H1 (cell line): ENCODE measurements at regions not wholly inside any gene's neighbourhood (a gene's known extent, or its start where the extent isn't known, plus 50 kb on each side); places are given as distances from the start of the nearest gene placed in this dataset.

ENCODE experiments used
- CEBPB ChIP-seq: IDR thresholded peaks from 2 replicates; pipeline ENCODE4 v1.6.1; 2012; ENCODE audit warnings: low read depth, low read length
- CHD7 ChIP-seq: fragments of 300-600 bp; sonication (generic); IDR thresholded peaks from 2 replicates; pipeline ENCODE4 v1.7.1; 2012; ENCODE audit warnings: low read length, moderate library complexity, mild to moderate bottlenecking, inconsistent platforms; ENCODE audit not compliant: insufficient replicate concordance
- CTBP2 ChIP-seq: IDR thresholded peaks from 2 replicates; pipeline ENCODE4 v1.7.0; 2011; ENCODE audit warnings: borderline replicate concordance, mild to moderate bottlenecking, moderate library complexity, mixed read lengths, low read length; ENCODE audit not compliant: insufficient read depth, insufficient read length
- CTCF ChIP-seq, 3 experiments: IDR thresholded peaks; 1 replicate in 2 of 3; 2 replicates in 1 of 3; pipeline versions ENCODE4 v1.5.1 to v1.6.1; 2011; ENCODE audit warnings: low read length in 3 of 3, mild to moderate bottlenecking in 3 of 3, inconsistent platforms in 2 of 3, low read depth in 1 of 3, moderate library complexity in 1 of 3; ENCODE audit not compliant: insufficient read depth in 1 of 3; ENCODE audit errors: control extremely low read depth in 1 of 3
- RAD21 ChIP-seq, 2 experiments: IDR thresholded peaks in 1 of 2; conservative IDR thresholded peaks in 1 of 2; 2 replicates each; pipeline ENCODE4 v1.6.1; 2011; ENCODE audit warnings: low read depth in 2 of 2, low read length in 2 of 2, improper control_type of control experiment in 1 of 2, inconsistent platforms in 1 of 2, mild to moderate bottlenecking in 1 of 2, moderate library complexity in 1 of 2
- RXRA ChIP-seq: IDR thresholded peaks from 2 replicates; pipeline ENCODE4 v1.6.1; 2011; ENCODE audit warnings: low read depth, mild to moderate bottlenecking, low read length, moderate library complexity; ENCODE audit not compliant: insufficient read depth
- SIX5 ChIP-seq: IDR thresholded peaks from 2 replicates; pipeline ENCODE4 v1.6.1; 2011; ENCODE audit warnings: mild to moderate bottlenecking, low read depth, low read length
- SRF ChIP-seq: IDR thresholded peaks from 2 replicates; pipeline ENCODE4 v1.6.1; 2011; ENCODE audit warnings: mild to moderate bottlenecking, low read depth, low read length, moderate library complexity

DNA sequence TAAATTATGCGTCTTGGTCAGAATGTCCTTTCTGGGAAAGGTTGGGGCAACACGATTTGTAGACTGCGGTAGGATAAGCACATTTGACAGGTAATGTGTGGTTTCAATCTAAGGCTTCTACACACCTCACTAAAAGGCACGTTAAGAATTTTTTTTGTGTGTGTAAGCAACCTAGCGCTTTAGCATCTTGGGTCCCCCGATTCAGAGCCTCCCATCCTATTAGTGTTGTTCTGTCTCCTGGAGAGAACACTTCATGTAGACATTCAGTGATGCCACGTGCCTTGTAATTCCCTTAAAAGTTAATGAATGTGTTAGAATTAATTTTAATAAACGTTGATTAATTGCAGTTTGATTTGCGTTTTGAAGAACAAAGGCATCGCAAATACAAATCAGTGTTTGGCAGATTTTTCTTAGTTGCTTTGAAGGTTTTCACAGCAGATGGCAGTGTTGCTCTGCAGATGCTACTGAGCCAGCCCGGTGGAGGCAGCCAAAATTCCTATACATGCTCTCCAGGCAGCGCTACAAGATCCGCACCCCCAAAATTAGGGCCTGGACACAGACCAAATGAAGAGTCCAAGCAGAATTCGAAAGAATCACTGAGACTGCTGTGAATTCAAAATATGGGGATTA, 63.5 kb downstream of the OTOL1 start (continued):
- TF ChIP-seq CHD7 (peak; percentile 32), RAD21 (IDR thresholded peaks at IDR 0.05 in 1 of 2, conservative IDR thresholded peaks at IDR 0.05 in 1 of 2; ENCODE audit: low read depth in 2 of 2, low read length in 2 of 2) (peak; percentile 98 to 99), SIX5 (no peak), CEBPB (no peak), SRF (no peak), RXRA (no peak), CTCF (IDR thresholded peaks at IDR 0.05; ENCODE audit: control extremely low read depth in 1 of 3, insufficient read depth in 1 of 3, low read depth in 1 of 3, low read length in 3 of 3) (peak; percentile 36 to 92 (median 78)), CTBP2 (no peak)
